Activated T-cell treated with anti-CD3 and anti-CD28 coated beads for 1 hour (primary cell): ENCODE measurements at regions not wholly inside any gene's neighbourhood (a gene's known extent, or its start where the extent isn't known, plus 50 kb on each side); places are given as distances from the start of the nearest gene placed in this dataset.
"Not testable (repeated sequence)": the region's sequence is repeated elsewhere in the genome, so short reads cannot be mapped to it uniquely, and the experiment has no call there.

Experiments used
- DNase-seq: peaks from one replicate; pipeline ENCODE4 v3.0.0-alpha.2; 2020; ENCODE audit warnings: low read depth

DNA sequence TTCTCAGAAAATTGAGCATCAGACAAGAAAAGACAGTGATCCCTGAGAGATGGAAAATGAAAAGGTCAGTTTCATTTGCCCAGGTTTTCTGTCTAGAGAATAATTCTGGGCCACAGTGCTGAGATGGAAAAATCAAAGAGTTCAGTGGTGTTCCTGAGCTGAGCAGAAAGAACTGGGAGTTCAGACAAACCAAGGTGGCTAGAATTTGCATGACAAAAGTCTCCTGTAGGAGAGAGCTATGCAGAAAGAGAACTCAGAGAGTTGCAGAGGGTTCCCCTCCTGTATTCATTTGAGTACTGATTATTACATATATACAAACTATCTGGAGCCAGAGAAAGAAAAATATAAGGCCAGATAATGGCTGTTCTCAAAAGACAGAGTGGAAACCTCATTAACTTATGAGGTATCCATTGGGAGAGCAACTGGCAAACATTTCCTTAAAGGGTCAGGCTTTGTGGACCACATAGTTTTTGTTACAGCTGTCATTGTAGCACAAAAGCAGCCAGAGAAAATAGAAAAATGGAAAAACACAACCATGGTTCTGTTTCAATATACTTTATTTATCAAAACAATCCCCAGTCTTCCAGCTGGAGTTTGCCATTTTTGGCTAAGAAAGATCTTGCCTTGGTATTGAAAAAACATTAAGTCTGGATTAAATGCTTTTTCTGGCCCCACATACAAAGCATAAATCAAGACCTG is 1004.1 kb downstream of the TBL1XR1 start:
- DNase-seq: no peak

DNA sequence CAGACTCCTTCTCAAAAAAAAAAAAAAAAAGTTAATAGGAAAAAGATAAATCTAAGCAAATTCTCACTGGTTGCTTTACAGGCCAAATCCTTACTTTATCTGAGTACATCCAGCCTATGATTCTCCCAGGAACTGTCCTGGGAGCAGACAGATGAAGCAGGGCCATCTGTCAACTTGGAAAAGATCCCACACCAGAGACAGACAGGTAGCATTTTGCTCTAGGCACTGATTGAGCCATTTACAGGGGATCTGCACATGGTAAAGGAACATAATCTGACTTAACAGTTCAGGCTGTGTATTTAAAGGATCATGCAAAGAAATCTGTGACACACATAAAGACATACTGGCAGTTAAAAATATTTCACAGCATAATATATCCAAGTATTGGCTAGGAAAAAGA is 1006.5 kb downstream of the TBL1XR1 start:
- DNase-seq: no peak

DNA sequence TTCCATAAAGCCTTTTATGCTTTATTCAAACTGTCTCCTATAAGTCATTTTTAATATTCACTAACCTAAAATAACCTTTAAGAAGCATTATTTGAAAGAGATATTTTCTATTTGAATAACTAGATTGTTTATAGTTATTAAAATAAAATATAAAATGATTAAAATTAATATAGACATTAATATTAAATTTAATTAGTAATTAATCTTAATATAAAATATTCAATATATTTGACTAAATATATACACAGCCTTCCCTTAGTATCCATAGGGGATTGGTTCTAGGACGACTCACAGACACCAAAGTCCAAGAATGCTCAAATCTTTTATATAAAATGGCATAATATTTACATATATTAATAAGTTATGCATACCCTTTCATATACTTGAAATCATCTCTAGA is 1014.1 kb downstream of the TBL1XR1 start:
- DNase-seq: no peak

DNA sequence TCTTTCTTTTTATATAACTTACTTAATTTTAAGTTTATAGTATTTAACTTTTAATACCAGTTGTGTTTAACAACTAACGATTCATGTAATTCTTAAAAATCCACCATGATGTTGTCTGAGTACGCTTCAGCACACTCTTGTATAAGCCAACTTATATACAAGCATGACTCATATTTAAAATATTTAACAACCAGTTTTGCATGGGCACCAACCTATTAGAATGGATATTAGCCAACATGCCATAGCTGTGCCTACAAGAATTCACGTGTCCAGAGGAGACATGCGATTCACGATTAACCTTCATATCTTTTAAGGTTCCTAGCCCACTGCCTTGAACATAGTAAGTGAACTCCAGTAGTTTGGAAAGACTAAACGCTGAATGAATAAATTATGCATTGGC is 1023.2 kb downstream of the TBL1XR1 start:
- no peak for DNase-seq

DNA sequence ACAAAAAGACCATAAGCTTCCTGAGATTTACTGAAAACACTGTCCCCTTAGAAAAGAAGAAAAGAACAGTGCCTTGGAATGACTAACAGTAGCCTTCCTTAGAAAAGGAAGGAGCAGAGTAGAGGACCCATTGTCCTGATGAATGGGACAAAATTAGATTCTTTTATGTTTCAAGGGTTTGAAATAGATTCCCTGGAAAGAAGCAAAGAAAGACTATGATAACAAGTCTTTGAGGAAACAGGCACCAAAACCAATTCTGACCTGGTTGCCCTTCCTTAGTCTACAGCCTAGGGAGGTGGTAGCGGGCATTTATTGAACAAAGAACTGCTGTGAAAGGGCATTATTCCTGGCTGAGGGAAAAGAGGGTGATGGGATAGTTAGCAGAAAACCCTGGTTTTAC is 1024.8 kb downstream of the TBL1XR1 start:
- no peak for DNase-seq

DNA sequence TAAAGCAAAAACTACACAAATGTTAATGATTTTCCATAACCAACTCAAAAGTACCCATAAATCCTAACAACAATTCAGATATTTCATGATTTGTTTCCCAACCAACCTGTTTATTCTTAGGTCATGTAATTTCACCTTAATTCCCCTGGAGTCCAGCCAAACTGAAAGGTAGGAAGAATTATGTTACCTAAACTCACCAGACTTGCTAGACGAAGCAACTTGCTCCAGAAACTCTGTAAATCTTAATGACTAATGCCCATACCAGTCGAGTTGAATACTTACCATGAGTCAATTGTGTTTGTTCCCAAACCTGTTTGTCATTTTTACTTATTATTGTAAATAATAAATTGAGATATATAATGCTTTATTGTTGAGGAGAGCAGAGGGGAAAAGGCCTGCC is 1030.0 kb downstream of the TBL1XR1 start:
- no peak for DNase-seq

DNA sequence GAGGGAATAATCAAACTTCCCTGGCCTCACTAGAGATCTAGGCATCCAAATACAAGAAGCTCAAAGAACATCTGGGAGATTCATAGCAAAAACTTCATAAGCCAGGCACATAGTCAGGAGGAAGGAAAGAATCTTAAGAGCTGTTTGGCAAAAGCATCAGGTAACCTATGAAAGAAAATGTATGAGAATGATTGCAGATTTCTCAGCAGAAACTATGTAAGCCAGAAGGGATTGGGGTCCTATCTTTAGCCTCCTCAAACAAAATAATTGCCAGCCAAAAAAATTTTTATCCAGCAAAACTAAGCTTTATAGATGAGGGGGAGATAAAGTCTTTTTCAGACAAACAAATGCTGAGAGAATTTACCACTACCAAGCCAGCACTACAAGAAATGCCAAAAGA is 1036.3 kb downstream of the TBL1XR1 start:
- no peak for DNase-seq

DNA sequence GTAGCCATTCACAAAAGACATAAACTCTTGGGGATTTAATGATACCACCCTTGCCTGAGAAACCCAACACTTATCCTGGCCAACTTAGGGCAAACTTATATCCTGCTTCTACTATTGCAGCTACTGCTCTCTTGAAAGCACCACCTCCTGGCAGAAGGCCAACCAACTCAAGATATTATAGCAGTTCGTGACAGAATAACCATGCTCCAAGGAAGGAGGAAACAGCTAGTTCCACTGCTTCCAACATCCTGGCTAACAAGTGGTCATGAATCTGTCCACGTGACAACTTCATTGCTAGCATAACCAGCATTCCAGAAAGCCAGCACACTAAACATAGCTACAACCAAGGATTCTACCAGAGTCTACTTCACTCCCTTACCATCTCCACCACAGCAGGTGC is 1037.5 kb downstream of the TBL1XR1 start:
- DNase-seq: no peak

DNA sequence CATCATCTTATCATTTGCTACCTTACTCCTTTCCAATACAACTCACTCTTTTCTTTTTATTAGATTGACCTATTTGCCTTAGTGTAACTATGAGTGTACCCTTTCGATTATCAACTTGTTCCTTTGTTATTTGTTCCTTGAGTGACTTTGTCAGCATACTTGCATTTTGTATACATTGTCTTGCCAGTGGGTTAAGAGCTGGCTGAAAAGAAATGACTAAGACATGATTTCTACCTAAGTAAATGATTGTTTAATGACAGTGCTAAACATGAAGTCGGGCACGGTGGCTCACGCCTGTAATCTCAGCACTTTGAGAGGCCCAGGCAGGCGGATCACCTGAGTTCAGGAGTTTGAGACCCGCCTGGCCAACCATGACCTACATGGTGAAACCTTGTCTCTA is 1042.3 kb downstream of the TBL1XR1 start:
- DNase-seq: no peak

DNA sequence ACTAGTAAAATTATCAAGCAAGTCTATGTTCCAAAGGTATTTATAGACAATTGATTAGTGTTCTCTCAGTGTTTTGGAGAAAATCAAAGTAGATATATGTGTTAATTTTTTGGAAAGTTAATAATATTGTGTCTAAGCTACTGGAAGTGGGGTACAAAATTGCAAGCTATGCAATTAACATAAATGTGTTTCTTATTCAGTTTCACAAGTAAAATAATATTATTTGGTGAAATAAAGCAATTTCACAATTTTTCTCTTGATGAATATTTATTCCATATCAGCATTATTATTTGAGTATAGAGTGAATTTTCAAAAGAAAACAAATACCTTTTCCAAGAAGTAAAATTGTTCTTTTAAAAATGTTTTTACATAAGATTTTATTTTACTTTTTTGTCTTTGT is 1047.7 kb downstream of the TBL1XR1 start:
- DNase-seq: no peak

DNA sequence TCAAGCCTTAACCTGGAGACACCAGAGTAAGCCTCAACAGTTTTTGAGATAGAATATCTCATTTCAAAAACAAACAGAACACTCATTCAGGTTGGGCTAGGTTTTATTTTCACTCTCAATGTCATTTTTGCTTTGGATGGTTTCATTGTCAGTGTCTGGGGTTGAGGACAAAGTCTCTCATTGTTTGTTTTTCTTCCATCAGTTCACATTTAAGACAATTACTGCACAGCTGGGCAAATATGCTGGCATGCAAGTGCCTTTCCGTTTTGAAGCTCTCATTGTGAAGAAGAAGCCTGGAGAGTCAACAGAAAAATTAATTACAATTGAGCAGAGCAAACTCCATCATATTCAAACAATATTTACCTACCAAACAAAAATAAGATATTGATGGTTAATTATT is 1050.0 kb downstream of the TBL1XR1 start:
- DNase-seq: no peak

DNA sequence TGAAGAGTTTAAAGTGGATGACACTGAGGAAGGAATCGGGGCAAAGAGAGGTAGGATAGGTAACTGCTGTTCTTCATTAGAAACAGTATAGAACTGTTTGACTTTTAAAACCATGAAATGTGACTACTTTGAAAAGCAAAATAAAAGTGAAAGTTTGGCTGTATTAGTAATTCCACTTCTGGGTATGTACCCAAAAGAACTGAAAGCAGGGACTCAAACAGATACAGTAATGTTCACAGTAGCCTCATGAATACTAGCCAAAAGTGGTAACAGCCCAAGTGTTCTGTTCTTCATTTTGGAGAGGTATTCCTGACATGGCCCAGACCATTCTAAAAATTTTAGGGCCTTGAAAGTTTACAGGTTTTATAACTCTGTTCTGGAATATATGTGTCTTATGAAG is 1055.4 kb downstream of the TBL1XR1 start:
- DNase-seq: no peak

DNA sequence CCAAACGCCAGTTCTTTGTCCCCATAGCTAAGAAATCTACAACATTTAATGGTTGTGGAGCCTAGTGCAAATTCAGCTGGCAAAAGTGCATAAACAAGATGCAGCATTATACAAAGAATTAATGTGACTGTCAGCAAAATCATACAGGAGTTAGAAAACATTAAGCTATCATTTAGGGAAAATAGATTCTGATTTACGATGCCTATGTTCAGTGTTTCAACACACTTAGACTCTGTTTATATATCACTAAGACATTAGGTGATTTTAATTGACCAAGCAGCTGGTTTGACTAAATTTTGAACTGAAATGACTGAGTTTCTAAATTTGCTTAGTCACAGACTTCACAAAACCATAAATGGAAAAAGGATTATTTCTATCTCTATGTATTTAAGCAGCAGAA is 1076.8 kb downstream of the TBL1XR1 start:
- DNase-seq: no peak

DNA sequence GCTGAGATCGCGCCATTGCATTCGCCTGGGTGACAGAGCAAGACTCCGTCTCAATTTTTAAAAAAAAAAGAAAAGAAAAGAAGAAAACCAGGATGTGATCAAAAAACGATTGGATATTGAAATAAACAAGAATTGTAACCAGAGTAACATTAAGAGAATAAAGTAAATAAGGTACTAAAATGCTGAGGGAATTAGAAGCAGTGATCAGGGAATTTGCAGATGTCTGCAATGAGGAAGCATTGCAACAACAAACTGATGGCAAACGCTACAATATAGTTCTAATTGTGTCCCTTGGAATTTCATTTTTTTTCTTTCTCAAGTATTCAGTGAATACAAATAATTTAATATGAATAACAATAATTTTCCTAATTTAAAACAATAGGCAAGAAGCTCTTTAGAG is 1077.5 kb downstream of the TBL1XR1 start:
- DNase-seq: no peak

DNA sequence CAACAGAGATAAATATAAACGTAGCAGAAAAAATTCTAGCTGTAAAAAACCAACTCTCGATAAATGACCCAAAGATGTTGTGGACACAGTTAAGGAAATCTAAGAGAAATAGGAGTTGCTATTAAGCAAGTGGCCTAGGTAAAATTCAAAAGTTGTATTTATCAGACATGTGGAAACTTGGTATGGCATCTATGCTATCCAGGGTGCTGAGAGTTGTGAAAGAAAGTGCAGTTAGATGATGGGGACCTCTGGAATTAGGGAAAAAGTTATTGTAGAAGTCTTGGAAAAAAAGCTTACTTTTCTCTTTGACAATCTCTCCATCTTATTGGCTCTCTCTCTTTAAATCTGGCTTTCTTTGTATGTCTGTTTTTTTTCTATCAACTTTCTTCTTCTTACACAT is 1090.9 kb downstream of the TBL1XR1 start:
- no peak for DNase-seq

DNA sequence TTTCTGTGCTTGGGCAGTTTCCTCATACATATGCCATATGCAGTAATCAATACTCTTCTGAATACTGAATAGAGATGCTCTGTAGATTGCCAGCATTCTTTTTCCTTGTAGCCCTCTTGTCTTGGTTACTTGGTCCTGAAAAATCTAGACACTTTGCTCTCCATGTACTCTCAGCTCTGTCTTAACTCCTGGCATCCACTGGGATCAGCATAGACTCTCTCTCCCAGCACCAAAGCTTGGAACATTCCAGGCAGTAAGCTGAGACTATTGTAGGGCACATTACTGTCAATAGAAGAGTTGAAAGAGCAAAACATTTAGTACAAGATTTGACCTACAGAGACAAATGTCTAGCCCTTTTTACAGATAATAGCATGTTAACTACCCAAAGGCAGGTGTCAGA is 1100.3 kb downstream of the TBL1XR1 start:
- DNase-seq: no peak

DNA sequence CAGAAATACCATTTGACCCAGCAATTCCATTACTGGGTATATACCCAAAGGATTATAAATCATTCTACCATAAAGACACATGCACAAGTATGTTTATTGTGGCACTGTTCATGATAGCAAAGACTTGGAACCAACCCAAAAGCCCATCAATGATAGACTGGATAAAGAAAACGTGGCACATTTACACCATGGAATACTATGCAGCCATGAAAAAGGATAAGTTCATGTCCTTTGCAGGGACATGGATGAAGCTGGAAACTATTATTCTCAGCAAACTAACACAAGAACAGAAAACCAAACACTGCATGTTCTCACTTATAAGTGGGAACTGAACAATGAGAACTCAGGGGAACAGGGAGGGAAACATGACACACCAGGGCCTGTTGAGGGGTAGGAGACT is 1103.4 kb downstream of the TBL1XR1 start:
- not testable (repeated sequence) for DNase-seq

DNA sequence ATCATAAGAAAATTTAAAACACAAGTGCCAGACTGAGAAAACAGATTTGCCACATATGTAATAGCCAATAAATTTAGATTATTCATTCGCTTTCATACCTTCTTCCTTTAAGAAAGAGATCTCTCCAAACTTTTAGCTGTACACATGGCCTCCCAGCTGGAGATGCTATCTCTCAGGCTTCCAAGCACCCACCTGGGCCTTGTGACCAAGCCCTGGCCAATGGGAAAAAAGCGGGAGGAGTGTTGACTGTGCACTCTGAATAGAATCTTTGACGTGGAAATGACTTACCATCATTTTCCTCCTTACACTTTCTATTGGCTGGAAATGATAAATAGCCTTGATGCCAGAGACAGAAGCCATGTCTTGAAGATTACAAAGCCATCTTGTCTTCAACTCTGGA is 1106.6 kb downstream of the TBL1XR1 start:
- DNase-seq: no peak

DNA sequence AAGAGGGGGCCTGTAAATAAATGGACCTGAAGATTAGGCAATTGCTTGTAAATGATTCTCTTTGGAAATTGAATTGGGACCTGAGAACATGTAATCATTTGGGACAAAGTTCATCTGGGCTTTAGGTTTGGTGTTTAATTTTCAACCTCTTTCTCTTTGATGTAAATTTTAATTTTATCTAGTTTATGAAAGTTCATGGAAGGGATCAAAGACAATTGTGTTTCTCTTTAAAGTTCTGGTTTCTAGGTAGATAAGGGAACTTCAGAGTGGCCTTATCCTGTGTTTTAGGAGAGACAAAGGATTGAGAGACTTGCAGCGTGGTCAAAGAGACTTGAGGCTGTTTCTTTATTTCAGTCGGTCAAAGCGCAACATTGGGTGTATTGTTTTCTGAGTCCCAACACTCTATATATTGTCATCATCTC is 1108.3 kb downstream of the TBL1XR1 start:
- DNase-seq: no peak

DNA sequence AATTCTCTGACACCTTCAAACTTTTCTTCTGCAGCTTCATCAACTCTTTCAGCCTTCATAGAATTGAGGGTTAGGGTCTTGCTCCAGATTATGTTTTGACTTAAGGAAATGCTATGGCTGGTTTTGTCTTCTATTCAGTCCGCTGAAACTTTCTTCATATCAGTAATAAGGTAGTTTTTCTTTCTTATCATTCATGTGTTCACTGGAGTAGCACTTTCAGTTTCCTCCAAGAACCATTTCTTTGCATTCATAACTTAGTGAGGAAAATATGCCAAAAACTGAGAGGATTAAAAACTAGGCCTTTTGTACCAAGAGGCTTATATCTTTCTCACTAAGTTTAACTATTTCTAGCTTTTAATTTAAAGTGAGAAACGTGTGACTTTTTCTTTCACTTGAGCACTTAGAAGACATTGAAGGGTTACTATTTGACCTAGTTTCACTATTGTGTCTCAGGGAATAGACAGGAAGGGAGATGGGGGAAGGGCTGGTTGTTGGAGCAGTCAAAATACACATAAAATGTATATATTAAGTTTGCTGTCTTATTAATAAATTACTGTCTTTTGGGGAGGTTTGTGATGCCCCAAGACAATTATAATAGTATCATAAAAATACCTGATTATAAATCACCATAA is 1110.1 kb downstream of the TBL1XR1 start:
- no peak for DNase-seq

DNA sequence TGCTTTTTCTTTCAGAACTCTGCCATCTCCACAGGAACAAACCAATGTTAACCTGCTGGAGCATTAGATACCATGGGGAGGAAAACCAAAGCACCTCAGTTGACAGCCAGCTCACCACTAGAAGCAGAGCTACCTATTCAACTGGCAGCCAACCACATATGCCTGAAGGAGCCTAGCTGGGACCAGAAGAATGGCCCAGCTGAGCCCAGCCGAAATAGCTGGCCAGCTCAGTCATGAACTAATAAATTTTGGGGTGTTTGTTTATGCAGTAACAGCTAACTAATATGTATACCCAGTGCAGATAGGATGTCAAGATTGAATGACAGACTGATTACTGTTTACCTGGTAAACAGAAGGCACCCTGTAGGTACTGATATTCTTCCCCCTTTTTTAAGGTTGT is 1117.5 kb downstream of the TBL1XR1 start:
- no peak for DNase-seq

DNA sequence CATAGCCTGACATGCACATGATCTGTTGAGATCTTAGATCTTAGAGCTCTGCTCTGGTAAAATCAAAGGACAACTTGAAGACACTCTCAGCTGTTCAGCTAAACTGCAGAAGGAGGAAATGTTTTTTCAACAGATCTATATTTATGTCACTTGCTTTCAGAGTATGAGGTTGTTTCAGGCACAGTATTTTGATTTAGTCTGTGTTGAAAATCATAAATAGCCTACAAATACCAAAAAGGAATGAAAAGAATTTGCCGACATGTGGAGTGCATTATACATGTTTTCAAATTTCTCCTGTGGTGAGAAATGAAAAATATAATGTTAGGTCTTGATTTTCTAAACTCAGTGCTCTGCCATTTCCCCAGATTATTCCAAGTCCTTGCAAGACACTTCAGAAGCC is 1118.4 kb downstream of the TBL1XR1 start:
- DNase-seq: no peak

DNA sequence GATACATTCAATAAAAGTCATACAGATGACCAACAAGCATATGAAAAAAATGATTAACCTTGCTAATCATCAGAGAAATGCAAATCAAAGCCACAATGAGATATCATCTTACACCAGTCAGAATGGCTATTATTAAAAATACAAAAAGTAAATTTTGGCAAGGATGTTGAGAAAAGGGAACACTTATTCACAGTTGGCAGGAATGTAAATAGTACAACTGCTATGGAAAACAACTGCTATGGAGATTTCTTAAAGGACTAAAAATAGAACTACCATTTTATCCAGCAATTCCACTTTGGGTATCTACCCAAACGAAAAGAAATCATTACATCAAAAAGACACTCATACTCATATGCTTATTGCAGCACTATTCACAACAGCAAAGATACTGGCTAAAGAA is 1121.8 kb downstream of the TBL1XR1 start:
- DNase-seq: no peak

DNA sequence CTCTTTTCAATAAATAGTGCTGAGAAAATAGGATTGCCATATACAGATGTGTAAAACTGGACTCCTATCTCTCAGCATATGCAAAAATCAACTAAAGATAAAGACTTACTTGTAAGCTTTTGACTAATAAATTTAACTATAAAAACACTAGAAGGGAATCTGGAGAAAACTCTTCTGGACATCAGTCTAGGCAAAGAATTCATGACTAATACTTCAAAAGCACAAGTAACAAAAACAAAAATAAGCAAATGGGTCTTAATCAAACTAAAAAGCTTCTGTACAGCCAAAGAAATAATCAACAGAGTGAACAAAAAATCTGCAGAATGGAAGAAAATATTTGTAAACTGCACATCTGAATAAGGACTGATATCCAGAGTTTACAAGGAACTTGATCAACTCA is 1122.2 kb downstream of the TBL1XR1 start:
- no peak for DNase-seq
